GM19328 (cell line): ENCODE measurements at regions not wholly inside any gene's neighbourhood (a gene's known extent, or its start where the extent isn't known, plus 50 kb on each side); places are given as distances from the start of the nearest gene placed in this dataset.
"Not testable (repeated sequence)": the region's sequence is repeated elsewhere in the genome, so short reads cannot be mapped to it uniquely, and the experiment has no call there.

Experiments
- ATAC-seq: cut with Tn5 transposase; IDR thresholded peaks from one replicate; pipeline ENCODE4 v1.9.1; 2021; ENCODE audit warnings: mild to moderate bottlenecking, moderate library complexity; ENCODE audit not compliant: unreplicated experiment

DNA sequence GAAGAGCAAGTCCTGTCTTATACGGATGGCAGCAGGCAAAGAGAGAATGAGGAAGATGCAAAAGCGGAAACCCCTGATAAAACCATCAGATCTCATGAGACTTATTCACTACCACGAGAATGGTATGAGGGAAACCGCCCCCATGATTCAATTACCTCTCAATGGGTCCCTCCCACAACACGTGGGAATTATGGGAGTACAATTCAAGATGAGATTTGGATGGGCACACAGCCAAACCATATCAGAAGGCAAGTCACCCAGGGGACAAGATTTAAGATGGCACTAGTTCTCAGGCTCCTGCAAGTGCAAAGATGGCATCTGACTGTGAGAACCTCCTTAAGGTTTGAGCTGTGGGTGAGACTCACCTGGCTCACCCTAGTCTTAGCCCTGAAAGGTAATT is 984.3 kb downstream of the AACS start:
- not testable (repeated sequence) for ATAC-seq

DNA sequence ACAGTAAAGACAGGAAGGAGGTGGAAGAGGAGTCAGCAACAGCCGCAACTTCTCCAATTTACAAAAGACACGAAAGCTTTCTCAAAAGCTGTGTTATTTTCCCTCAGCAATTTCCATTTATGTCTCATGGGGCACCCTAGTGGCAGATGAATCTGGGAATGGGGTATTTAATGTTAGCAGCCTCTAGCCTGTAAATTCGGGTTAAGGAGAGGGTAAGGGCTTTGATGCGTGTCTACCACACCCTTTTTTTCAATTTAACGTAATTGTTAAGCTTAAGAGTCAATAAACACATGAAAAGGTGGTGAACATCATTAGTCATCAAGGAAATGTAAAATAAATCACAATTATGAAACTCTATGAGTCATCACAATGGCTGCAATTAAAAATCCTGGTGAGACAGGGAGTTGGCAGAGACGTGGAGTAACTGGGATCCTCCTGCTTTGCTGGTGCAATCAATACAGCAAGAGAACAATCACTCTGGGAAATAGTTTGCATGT is 986.4 kb downstream of the AACS start:
- no peak for ATAC-seq

DNA sequence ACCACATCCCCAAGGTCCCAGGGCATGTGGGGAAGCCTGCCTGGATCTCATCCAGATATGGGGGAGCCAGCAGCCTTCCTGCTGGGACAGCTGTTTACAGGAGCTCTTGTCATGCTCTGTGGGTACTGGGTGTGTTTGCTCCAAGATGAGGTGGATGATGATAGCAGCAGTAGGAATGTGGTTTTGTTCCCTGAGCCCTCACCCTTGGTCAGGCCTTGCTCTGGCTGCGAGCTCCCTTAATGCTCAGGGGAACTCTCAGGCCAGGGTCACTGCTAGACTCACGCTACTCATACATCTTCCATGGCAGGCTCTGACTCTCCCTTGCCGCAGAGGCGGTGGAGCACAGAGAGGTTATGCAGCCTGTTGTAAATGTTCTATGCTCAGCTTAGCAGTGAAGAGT is 990.3 kb downstream of the AACS start:
- no peak for ATAC-seq

DNA sequence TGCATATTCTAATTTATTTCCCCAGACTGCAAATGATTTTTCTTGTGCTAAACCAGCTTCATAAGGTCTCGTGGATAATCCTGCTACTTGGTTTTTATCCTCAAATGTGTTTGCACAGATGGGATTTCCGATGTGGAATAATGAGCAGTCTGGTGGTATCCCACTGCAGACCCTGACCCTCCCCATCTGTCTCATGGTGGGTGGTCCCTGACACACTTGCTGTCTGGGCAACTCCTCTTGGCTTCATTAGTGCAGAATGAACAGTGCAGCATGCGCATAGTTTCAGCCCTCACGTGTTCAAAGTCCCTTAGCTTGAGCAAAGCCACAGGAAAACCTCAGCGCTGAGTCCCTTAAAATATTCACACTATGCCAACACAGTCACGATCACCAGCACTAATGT is 996.5 kb downstream of the AACS start:
- no peak for ATAC-seq

DNA sequence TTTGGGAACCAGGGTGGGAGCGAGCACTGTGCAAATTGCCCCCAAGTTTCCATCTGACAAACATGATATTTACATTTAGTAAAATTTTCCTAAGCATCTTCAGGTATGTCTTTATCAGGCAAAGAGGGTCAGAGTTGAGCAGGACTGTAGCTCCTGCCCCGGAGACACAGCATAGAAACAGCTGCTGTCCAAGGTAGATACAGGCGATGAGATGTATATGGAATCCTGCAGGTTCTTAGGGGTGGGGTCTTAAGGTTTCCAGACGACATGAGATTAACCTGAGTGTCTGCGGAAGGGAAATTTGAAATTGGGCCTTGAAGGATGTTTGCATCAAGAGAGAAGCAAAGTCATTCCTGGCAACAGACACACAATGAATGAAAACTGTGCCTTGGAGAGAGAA is 998.8 kb downstream of the AACS start:
- ATAC-seq, result no peak

DNA sequence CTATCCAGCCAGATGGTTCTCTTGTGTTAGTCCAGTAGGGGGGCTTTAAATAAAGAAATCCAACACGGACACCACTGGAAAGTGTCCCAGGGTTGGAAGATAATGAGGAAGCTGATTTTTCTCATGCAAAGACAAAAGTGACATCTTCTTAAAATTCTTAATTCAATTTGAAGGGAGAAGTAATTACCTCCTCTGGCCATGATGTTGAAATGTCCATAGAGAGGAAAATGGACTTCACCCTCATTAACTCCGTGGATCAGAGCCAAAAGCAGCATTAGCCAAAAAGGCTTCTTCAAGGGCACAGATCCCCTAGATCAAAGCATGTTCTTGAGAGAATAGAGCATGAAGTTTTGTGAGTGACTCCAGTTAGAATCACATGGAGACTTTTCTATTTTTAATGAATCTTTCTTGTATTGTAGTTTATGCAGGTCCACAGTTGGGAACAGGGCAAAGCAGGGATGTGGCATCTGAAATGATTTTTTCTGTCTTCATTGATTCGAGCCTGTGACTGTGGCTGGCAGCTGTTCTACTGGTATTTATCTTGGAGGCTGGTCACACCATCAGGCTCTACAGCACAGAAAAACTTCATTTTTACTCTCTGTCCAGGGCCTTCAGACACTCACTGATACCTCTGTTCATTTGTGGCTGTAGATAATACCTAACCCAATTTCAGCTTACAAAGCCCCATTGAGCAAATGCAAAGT is 1002.5 kb downstream of the AACS start:
- ATAC-seq, result no peak

DNA sequence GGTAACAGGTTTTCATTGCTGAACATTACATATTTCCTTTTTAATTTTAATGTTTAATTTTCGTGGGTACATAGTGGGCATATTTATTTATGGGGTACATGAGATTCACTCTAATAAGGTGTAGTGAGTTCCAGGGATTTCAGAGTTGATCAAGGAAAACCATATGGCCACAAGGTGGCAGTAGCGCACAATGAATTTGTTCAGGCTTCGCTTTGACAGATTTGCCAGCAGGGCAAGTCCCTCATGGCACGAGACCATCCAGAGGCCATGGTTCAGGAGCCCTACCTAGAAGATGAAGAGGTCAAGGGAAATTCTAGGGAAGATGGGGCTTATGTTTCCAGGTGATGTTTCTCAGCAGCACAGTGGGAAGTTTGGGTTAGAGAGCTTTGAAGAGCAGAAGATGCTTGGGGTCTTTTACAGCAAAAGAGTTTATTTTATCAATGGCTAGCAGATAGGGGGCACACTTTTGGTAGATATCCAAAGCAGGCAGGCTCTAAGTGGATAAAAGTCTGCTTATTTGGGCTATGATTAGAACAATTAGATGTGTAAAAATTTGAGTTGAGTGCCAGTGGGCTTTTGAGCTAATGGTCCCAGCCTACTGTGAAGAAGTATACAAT is 1004.4 kb downstream of the AACS start:
- no peak for ATAC-seq

DNA sequence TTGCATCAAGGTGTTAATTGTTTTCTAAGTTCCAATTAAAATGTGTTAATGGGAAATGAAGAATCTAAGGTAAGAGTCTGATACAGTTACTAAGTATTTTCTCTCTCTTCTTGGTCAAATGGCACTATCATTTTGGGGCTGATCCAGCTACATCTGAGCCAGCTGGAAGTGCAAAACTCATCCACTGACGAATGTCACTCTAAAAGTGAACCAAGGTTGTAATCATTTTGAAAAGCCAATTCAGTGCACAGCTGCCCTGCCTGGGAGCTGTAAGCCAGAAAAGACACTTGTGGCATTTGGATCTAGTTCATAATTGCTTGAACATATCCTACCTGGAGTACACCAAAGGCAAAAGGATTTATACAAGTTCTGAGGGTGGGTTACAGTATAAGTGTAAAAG is 1011.3 kb downstream of the AACS start:
- ATAC-seq, result no peak

DNA sequence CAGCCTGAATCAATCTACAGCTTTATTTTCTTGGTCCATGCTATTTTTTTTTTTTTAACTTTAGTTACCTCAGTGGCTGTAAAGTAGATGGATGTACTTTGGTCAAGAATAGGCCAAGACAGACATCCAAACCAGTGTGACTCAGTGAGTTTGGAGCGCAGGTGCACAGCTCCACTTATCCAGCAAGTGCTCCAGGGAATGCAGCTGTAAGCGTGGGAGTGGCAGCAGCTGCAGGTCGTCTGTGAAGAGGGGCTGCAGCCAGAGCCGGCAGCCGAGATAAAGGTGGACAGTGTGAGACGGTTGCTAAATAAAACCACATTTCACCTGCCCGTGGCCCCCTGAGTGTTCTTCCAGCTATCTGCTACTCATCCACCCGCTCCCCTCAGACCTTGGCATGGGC is 1018.7 kb downstream of the AACS start:
- ATAC-seq, result no peak

DNA sequence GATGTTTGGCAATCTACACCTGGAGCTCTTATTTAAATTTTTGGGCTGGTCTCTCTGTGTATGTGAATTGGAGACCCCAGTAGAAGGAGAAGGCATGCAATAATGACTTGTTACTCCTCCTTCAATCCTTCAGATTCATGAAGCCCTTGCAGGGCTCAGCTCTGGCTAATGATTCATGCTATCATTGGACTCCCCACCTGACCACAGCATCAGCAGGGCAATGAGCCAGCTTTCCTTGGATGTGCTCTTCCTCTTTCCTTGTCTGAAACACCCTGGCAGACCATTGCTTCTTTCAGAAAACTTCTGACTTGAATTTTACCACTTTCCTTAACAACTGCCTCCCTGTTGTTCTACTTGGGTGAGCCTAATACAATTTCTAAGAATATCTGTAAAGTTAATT is 1019.2 kb downstream of the AACS start:
- no peak for ATAC-seq

DNA sequence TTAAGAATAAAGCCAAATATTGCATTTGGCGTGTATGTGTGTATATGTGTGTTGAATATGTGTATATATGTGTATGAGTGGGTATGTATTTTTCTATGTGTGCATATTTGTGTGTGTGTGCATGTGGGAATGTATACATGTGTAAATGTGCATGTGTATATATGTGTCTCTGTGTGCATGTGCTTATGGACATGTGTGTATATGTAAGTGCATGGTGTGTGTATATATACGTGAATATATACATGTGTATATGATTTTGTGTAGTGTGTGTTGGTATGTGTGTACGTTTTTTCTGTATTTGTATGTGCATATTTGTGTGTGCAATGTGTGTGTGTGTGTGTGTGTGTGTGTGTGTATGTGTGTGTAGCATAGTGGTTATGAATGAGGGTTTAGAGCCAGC is 1021.0 kb downstream of the AACS start:
- no peak for ATAC-seq

DNA sequence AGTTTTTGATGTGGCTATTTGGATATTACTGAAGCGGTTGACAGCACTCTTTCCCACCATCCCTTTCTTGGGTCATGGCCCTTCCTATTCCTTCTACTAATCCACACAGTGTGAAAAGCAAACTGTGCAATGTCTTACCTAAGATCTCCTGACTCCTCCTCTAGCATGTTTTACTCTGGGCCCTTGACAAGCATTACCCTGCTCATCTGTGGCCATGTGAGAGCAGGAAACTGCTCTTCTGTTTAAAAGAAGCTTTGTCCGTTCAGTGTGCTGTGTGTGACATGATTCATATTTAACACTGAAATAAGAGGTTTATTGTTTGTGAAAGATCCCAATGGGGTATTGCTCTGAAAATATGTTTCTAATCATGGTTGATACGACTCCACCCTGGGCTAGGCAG is 1022.5 kb downstream of the AACS start:
- ATAC-seq, result no peak

DNA sequence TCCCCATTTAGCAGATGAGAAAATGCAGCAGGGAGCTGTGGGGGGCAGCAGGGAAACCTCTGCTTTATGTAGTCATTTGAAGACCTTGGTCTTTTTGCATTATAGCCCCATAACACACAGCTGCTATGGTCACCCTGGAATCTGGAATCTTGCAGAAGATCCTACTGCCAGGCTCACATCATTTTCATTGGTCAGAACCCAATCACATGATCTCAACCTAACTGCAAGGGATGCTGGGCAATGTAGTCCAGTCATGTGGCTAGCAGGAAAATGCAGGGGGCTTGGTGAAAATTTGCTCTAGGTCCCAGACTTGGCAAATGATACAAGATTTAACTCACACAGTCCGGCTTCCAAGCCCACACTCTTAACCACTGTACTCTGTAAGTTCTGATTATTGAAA is 1028.7 kb downstream of the AACS start:
- no peak for ATAC-seq

DNA sequence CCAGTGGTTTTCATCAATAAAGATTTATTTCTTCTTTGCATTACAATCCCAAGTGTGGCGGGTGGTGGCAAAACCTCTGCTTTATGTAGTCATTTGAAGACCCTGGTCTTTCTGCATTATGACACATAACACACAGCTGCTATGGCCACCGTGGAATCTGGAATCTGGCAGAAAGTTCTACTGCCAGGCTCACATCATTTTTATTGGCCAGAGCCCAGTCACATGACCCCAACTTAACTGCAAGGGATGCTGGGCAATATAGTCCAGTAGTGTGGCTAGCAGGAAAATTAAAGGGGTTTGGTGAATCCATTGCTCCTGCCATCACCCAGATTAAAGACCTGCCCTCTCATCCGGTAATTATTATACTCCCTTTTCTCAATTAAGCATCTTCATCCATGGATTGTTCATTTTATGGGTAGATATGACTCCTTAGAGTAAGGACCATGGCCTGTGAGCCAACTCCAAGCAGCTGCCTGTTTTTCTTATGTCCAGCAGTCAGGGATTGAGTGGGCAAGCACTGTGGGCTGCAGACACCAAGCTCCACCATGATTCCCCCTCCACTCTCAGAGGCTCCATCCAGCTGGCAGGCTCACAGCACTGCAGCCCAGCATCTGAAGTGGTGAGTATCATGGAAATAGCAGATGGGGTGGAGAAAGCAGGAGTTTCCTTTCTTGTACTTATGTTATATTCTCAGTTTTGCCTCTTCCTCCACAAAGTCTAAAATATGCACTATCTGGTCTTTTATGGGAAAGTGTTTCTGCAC is 1030.7 kb downstream of the AACS start:
- no peak for ATAC-seq

DNA sequence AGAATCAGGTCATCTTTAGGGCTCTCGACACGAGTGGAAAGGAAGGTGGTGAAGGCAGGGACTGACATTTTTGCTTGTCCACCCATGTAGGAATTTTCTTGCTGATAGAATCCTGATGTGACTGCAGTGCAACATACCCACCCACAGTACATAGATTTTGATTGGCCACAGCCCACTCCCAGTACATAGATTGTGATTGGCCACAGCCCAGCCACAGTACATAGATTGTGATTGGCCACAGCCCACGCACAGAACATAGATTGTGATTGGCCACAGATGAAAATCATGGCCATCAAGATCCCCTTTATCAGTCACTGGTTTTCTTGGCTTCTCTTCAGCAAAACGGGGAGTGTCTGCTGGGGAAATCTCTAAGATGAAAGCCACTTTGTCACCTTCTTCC is 1041.5 kb downstream of the AACS start:
- no peak for ATAC-seq

DNA sequence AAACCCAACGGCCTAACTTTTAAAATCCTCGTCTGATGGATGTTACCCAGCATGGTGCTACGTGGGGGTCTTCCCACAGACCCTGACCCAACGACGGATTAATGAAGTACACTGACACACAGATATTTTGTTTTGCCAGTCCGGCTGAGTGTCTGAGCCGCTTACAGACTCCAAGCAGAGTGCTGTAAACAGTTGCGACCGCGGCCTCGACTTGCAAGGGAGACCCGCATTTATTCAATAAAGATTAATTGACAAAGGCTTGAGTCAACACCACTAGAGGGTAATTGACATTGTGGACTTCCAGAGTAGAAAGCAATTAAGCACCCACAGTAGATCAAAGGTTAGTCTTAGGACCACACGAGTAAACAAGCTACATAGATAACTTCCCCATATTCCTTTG is 1042.4 kb downstream of the AACS start:
- ATAC-seq, result no peak

DNA sequence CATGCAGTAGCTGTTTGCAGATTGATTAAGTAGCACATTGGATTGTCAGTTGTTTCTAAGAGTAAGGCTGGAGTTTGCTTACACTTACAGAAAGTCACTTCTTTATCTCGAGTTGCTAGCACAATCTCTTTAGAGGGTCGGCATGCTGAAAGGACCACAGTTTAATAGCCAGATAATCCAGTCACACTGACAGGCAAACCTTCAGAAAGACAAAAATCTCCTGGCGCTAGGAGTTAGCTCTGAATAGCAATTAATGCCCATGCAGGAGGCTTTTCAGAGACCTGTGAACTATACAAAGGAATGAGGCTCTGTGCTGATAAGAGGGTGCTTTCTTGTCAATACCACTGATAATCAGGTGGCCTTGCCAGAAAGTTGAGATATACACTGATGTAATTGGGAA is 1043.0 kb downstream of the AACS start:
- ATAC-seq, result no peak

DNA sequence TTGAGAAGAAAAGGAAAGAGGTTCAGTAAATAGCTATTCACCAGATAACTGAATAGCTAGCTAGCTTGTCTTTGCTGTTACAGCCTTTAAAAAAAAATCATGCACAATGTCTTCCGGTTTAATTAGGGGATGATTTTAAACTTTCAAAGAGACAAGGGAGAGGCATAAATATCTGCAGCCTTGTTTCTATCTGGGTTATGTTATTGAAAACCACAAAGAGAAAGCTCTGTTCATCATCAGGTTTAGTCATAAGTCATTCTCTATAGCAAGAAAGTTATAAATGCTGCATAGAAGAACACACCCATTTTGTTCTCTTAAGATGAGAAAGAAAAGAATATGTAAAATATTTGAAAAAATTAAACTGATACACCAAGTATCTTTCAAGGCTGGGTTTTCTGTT is 1046.9 kb downstream of the AACS start:
- no peak for ATAC-seq

DNA sequence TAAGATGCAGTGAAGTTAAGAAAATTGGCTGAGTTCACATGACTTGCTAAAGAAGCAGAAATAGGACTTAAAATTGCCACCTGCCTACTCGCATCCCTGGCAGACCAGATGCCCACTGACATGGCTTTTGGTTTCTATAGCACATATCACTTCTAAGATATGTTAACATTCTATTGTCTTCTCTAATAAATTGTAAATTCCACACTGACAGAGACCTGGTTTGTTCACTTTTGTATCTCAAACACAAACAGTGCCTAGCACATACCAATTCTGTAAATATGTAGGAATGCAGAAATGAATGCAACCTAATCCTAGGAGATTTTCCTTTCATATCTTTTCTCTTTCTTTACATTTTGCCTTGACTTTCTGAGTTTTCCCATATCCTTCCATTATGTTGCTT is 1047.6 kb downstream of the AACS start:
- ATAC-seq, result no peak

DNA sequence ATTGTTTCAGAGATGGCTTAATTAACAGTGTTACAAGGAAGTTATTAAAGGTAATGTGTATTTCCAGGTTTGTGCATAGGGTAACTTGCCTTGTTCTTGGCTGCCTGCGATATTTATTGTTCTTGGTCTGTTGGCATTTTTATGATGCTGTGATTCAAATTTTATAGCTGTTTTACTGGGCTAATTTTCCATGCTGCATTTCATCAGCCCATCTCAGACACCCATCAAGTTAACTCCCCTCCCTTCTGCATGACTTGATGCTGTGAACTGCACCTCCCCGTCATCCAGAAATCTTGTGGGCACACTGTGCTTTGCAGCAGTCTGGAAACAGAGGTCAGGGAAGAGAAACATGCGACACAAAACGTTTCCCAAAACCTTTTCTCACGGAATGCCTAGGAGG is 1049.2 kb downstream of the AACS start:
- no peak for ATAC-seq

DNA sequence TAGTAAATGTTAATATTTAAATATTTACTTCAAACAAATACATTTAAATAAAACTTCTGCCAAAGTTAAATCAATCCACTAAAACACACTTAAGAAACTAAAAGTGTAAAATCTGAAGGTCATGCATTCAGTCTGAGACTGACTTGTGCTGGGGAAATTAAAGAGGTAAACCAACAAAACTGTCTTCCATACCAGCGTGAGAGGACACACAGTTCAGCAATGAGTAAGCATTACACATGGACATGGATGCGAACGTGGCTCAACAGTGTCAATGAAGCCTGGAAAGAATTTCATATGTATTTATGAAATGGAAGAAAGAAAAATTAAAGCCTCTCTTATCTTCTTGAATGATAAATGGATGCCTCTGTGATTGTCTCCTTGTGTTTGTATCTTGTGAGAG is 1052.3 kb downstream of the AACS start:
- no peak for ATAC-seq

DNA sequence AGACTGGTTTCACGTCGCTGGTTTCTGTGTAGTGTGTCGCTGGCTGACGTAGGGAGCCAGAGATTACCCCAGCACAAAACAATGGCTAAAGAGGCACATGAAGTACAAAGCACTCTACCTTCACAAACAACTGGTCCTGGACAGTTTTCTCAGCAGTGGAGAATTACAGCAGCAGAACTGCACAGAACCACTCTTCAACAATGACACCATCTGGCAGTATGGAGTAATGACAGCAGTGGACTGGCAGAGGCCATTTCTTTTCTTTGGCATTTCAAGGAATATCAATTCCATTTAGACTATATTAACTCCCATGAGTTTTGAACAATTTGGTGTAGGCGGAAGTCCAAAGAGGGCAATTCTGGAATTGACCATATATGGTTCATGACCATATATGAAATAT is 1074.1 kb downstream of the AACS start:
- no peak for ATAC-seq
